IMR-90 (cell line): ENCODE measurements at regions not wholly inside any gene's neighbourhood (a gene's known extent, or its start where the extent isn't known, plus 50 kb on each side); places are given as distances from the start of the nearest gene placed in this dataset.

Experiments
- ATAC-seq: fragments of 200-7000 bp; cut with Tn5 transposase; 2 replicates; pipeline ENCODE4 v1.9.1; 2020; ENCODE audit warnings: low read depth, mild to moderate bottlenecking, moderate library complexity
- BruUV-seq: library from RNA; stranded (reverse); fragments of 400-500 nt; replicated peaks from 2 replicates; lab custom pipeline; 2021; lab: Mats Ljungman, UMichigan
- CTCF ChIA-PET: fragments of 300-600 bp; formaldehyde crosslinking; extraction: SDS; loops from one replicate; lab custom pipeline; 2021; ENCODE audit warnings: antibody characterized with exemption; lab: Yijun Ruan, JAX
- POLR2A ChIA-PET: fragments of 300-600 bp; sonication (Branson Sonifier 250); formaldehyde crosslinking; loops from one replicate; lab custom pipeline; 2022; ENCODE audit warnings: antibody characterized with exemption; ENCODE audit not compliant: unreplicated experiment; lab: Charles Lee
- DNase-seq: peaks from one replicate; pipeline ENCODE4 v3.0.0; 2013
- H2AFZ ChIP-seq: replicated peaks from 2 replicates; pipeline ENCODE3; 2013; ENCODE audit warnings: low read length, mild to moderate bottlenecking; ENCODE audit not compliant: poor library complexity
- H2AK5ac ChIP-seq: 2 replicates; pipeline ENCODE4 v1.6.1; 2013; ENCODE audit warnings: low read depth, low read length, inconsistent platforms
- H2AK9ac ChIP-seq: replicated peaks from 2 replicates; pipeline ENCODE3; 2013; ENCODE audit warnings: mild to moderate bottlenecking, low read depth, low read length, moderate library complexity; ENCODE audit not compliant: poor library complexity
- H2BK120ac ChIP-seq: 2 replicates; pipeline ENCODE4 v1.6.1; 2013; ENCODE audit warnings: low read depth, low read length, inconsistent platforms
- H2BK15ac ChIP-seq: 3 replicates; pipeline ENCODE4 v1.6.1; 2013; ENCODE audit warnings: low read depth, low read length, inconsistent platforms
- H2BK20ac ChIP-seq: 2 replicates; pipeline ENCODE4 v1.6.1; 2013; ENCODE audit warnings: low read depth, mild to moderate bottlenecking, inconsistent platforms, low read length, moderate library complexity
- H2BK5ac ChIP-seq: 2 replicates; pipeline ENCODE4 v1.6.1; 2013; ENCODE audit warnings: mild to moderate bottlenecking, low read depth, low read length, inconsistent platforms; ENCODE audit not compliant: poor library complexity, severe bottlenecking
- H3K14ac ChIP-seq: replicated peaks from 2 replicates; pipeline ENCODE4 v1.6.1; 2013; ENCODE audit warnings: low read depth, low read length, inconsistent platforms
- H3K18ac ChIP-seq: 2 replicates; pipeline ENCODE4 v1.6.1; 2013; ENCODE audit warnings: low read depth, low read length, control low read depth
- H3K23ac ChIP-seq: 2 replicates; pipeline ENCODE4 v1.6.1; 2013; ENCODE audit warnings: low read depth, low read length, inconsistent platforms
- H3K27ac ChIP-seq: 2 replicates; pipeline ENCODE4 v1.5.1; 2013; ENCODE audit warnings: mild to moderate bottlenecking, control low read depth, low read length; ENCODE audit not compliant: insufficient read depth
- H3K27me3 ChIP-seq: 2 replicates; pipeline ENCODE4 v1.6.1; 2013; ENCODE audit warnings: low read length; ENCODE audit not compliant: control insufficient read depth, insufficient read depth
- H3K36me3 ChIP-seq: 2 replicates; pipeline ENCODE4 v1.6.1; 2013; ENCODE audit warnings: low read length, mixed read lengths; ENCODE audit not compliant: control insufficient read depth, insufficient read depth
- H3K4ac ChIP-seq: 2 replicates; pipeline ENCODE4 v1.6.1; 2013; ENCODE audit warnings: low read depth, low read length, inconsistent platforms
- H3K4me1 ChIP-seq: 2 replicates; pipeline ENCODE4 v1.6.1; 2013; ENCODE audit warnings: low read length, mixed read lengths; ENCODE audit not compliant: control insufficient read depth, insufficient read depth
- H3K4me2 ChIP-seq: 2 replicates; pipeline ENCODE4 v1.6.1; 2013; ENCODE audit warnings: low read depth, mild to moderate bottlenecking, control low read depth, low read length, moderate library complexity
- H3K4me3 ChIP-seq: 2 replicates; pipeline ENCODE4 v1.5.1; 2013; ENCODE audit warnings: low read depth, mild to moderate bottlenecking, control low read depth, low read length, moderate library complexity; ENCODE audit not compliant: insufficient read depth
- H3K56ac ChIP-seq: 2 replicates; pipeline ENCODE4 v1.6.1; 2013; ENCODE audit warnings: low read length, inconsistent platforms; ENCODE audit not compliant: insufficient read depth; ENCODE audit errors: extremely low read depth
- H3K79me1 ChIP-seq, 2 experiments: 2 replicates each; pipeline ENCODE4 v1.6.1; 2013; ENCODE audit warnings: low read length in 2 of 2, inconsistent platforms in 1 of 2, low read depth in 1 of 2
- H3K9ac ChIP-seq: 2 replicates; pipeline ENCODE4 v1.6.1; 2013; ENCODE audit warnings: low read depth, low read length, control low read depth
- H3K9me1 ChIP-seq: 2 replicates; pipeline ENCODE4 v1.6.1; 2013; ENCODE audit warnings: low read length, inconsistent platforms; ENCODE audit not compliant: insufficient read depth
- H3K9me3 ChIP-seq: 2 replicates; pipeline ENCODE4 v1.6.1; 2013; ENCODE audit warnings: low read length; ENCODE audit not compliant: control insufficient read depth, insufficient read depth
- H4K20me1 ChIP-seq: 2 replicates; pipeline ENCODE4 v1.6.1; 2013; ENCODE audit warnings: low read length, inconsistent platforms; ENCODE audit not compliant: insufficient read depth
- H4K5ac ChIP-seq: 2 replicates; pipeline ENCODE4 v1.6.1; 2013; ENCODE audit warnings: mild to moderate bottlenecking, low read depth, low read length, control low read depth
- H4K8ac ChIP-seq, 2 experiments: 2 replicates each; pipeline ENCODE4 v1.6.1; 2013; ENCODE audit warnings: low read depth in 2 of 2, low read length in 2 of 2, control low read depth in 1 of 2, inconsistent platforms in 1 of 2
- H4K91ac ChIP-seq: 2 replicates; pipeline ENCODE4 v1.6.1; 2013; ENCODE audit warnings: low read depth, low read length, inconsistent platforms; ENCODE audit not compliant: insufficient read depth
- FOS ChIP-seq: fragments of 150-350 bp; IDR thresholded peaks from 2 replicates; pipeline ENCODE4 v1.6.1; 2016; ENCODE audit warnings: low read depth, low read length
- MAZ ChIP-seq: IDR thresholded peaks from 2 replicates; pipeline ENCODE4 v1.6.1; 2012; ENCODE audit warnings: low read depth, mild to moderate bottlenecking, low read length, improper control_type of control experiment, moderate library complexity, borderline replicate concordance
- RFX5 ChIP-seq: IDR thresholded peaks from 2 replicates; pipeline ENCODE4 v1.8.0; 2012; ENCODE audit warnings: low read depth, mild to moderate bottlenecking, low read length, moderate library complexity
- USF2 ChIP-seq: fragments of 150-350 bp; IDR thresholded peaks from 2 replicates; pipeline ENCODE4 v1.6.1; 2017; ENCODE audit warnings: mild to moderate bottlenecking, antibody characterized with exemption, low read length, low read depth
- WGBS, 2 experiments: methylation state at CpG; one replicate each; pipeline versions ENCODE4 v1.1.5 to v1.1.7; 2013; ENCODE audit warnings: missing lambda C conversion rate in 2 of 2; ENCODE audit not compliant: insufficient read length in 1 of 2; ENCODE audit errors: extremely low coverage in 2 of 2; 5-methylcytosine and 5-hydroxymethylcytosine counted together
- dilution Hi-C: fragments of 300-500 bp; cut with HindIII; formaldehyde crosslinking; loops from one replicate; pipeline ENCODE4 v1.14.3; 2018; ENCODE audit warnings: low sequenced_read_pairs; ENCODE audit not compliant: unreplicated experiment
- in situ Hi-C: fragments of 300-500 bp; cut with MboI; formaldehyde crosslinking; loops from 3 replicates; pipeline ENCODE4 v1.14.3; 2019; ENCODE audit warnings: low sequenced_read_pairs, inconsistent platforms, mixed read lengths
- intact Hi-C: fragments of 100-400 bp; cut with micrococcal nuclease; formaldehyde crosslinking; loops from 2 replicates; pipeline ENCODE4 v1.10.0; 2022

- Histone ChIP-seq H3K36me3 (no peaks in the 10 kb centered on the region), H4K5ac (no peak overlapping the region), H3K9me3 (no peaks in the 10 kb centered on the region), H3K18ac (no peak overlapping the region), H2BK5ac (no peak overlapping the region), H4K8ac (no peak overlapping the region), H4K91ac (no peak overlapping the region), H3K4me3 (no peak overlapping the region), H3K4me2 (no peak overlapping the region), H2AK5ac (no peak overlapping the region), H3K79me1 (no peaks in the 10 kb centered on the region), H4K20me1 (no peaks in the 10 kb centered on the region), H3K9me1 (no peaks in the 10 kb centered on the region), H2BK20ac (no peak overlapping the region), H2AFZ (no peak overlapping the region), H3K27me3 (no peaks in the 10 kb centered on the region), H3K9ac (no peak overlapping the region), H3K14ac (no peak overlapping the region), H3K4ac (no peak overlapping the region), H2AK9ac (no peak overlapping the region), H3K27ac (no peak overlapping the region), H3K23ac (no peak overlapping the region), H3K56ac (no peak overlapping the region), H2BK120ac (no peak overlapping the region), H2BK15ac (no peak overlapping the region), H3K4me1 (no peaks in the 10 kb centered on the region)
- DNase-seq (no peak), ATAC-seq (no peak)
- intact Hi-C loops (no loop called here), dilution Hi-C loops (no loop called here), in situ Hi-C loops (no loop called here)
- no CpG with 5 or more reads among the region's 1 CpG for WGBS, 2 experiments
- no TSS peak for BruUV-seq
- ChIA-PET POLR2A (no interaction called here), CTCF (no interaction called here)
- no peak for TF ChIP-seq FOS
- no peak for TF ChIP-seq USF2
- TF ChIP-seq RFX5: no peak
- TF ChIP-seq MAZ: no peak
Observed at GRCh38 chr16:55392701-55393100, 68.7 kb downstream of the IRX6 start.
